ENCODE measurements at regions not wholly inside any gene's neighbourhood (a gene's known extent, or its start where the extent isn't known, plus 50 kb on each side); places are given as distances from the start of the nearest gene placed in this dataset.
A peak's percentile ranks its signal among the peaks of the same experiment; 100 is the strongest.

- H3K4me3 ChIP-seq = no peak overlapping the region
- no peaks in the 10 kb centered on the region for H3K9me3 ChIP-seq (ENCODE audit: low read depth)
- no peaks in the 10 kb centered on the region for H3K4me1 ChIP-seq (ENCODE audit: low read depth)
- H3K27ac ChIP-seq = no peak overlapping the region
- no peak for TF ChIP-seq CTCF (IDR thresholded peaks at IDR 0.05; ENCODE audit: low read depth, low read length)
- peak in 1 of 2 donors; percentile 63 for DNase-seq (ENCODE audit: low read depth in 1 of 2, low spot score in 1 of 2)
- no peaks in the 10 kb centered on the region for H3K27me3 ChIP-seq
- no peaks in the 10 kb centered on the region for H3K36me3 ChIP-seq
Observed at GRCh38 chr12:87820524-87821202, 208.5 kb downstream of the C12orf50 start.

- Histone ChIP-seq H3K27ac (no peak overlapping the region), H3K4me1 (ENCODE audit: low read depth) (no peaks in the 10 kb centered on the region), H3K9me3 (ENCODE audit: low read depth) (no peaks in the 10 kb centered on the region), H3K36me3 (no peaks in the 10 kb centered on the region), H3K27me3 (no peaks in the 10 kb centered on the region), H3K4me3 (no peak overlapping the region)
- DNase-seq (ENCODE audit: low read depth in 1 of 2, low spot score in 1 of 2) = no peak
- TF ChIP-seq CTCF (IDR thresholded peaks at IDR 0.05; ENCODE audit: low read depth, low read length) = no peak
Observed at GRCh38 chr12:87818441-87818840, 210.8 kb downstream of the C12orf50 start.

GRCh38 chr12:87815771-87816585 lies 213.2 kb downstream of the C12orf50 start:
- no peak for TF ChIP-seq CTCF (IDR thresholded peaks at IDR 0.05; ENCODE audit: low read depth, low read length)
- peak in 1 of 2 donors; percentile 68 for DNase-seq (ENCODE audit: low read depth in 1 of 2, low spot score in 1 of 2)
- Histone ChIP-seq H3K27me3 (no peaks in the 10 kb centered on the region), H3K27ac (no peak overlapping the region), H3K9me3 (ENCODE audit: low read depth) (no peaks in the 10 kb centered on the region), H3K4me1 (ENCODE audit: low read depth) (no peaks in the 10 kb centered on the region), H3K4me3 (no peak overlapping the region), H3K36me3 (no peaks in the 10 kb centered on the region)

GRCh38 chr12:87814625-87815024 lies 214.6 kb downstream of the C12orf50 start:
- TF ChIP-seq CTCF (IDR thresholded peaks at IDR 0.05; ENCODE audit: low read depth, low read length) = no peak
- H3K9me3 ChIP-seq (ENCODE audit: low read depth) = no peaks in the 10 kb centered on the region
- no peaks in the 10 kb centered on the region for H3K36me3 ChIP-seq
- no peaks in the 10 kb centered on the region for H3K4me1 ChIP-seq (ENCODE audit: low read depth)
- H3K27me3 ChIP-seq = no peaks in the 10 kb centered on the region
- H3K4me3 ChIP-seq = no peak overlapping the region
- H3K27ac ChIP-seq = no peak overlapping the region
- DNase-seq (ENCODE audit: low read depth in 1 of 2, low spot score in 1 of 2) = no peak

GRCh38 chr12:87813476-87814234 lies 215.5 kb downstream of the C12orf50 start:
- H3K4me3 ChIP-seq = no peak overlapping the region
- no peaks in the 10 kb centered on the region for H3K4me1 ChIP-seq (ENCODE audit: low read depth)
- H3K27me3 ChIP-seq = no peaks in the 10 kb centered on the region
- no peaks in the 10 kb centered on the region for H3K9me3 ChIP-seq (ENCODE audit: low read depth)
- peak in 1 of 2 donors; percentile 38 for DNase-seq (ENCODE audit: low read depth in 1 of 2, low spot score in 1 of 2)
- no peaks in the 10 kb centered on the region for H3K36me3 ChIP-seq
- no peak overlapping the region for H3K27ac ChIP-seq
- no peak for TF ChIP-seq CTCF (IDR thresholded peaks at IDR 0.05; ENCODE audit: low read depth, low read length)
